Gastrocnemius medialis (tissue), 4 donors: ENCODE measurements at regions not wholly inside any gene's neighbourhood (a gene's known extent, or its start where the extent isn't known, plus 50 kb on each side); places are given as distances from the start of the nearest gene placed in this dataset.

Experiments
- ATAC-seq, 2 donors: fragments of 150-250 bp; one replicate each; pipeline ENCODE4 v1.9.1; 2016
- DNase-seq, 2 donors: peaks; one replicate each; pipeline ENCODE4 v3.0.0-alpha.2; 2019
- H3K27ac ChIP-seq, 4 donors: fragments of 200-600 bp; sonication (generic); 1 replicate in 1 of 4; 2 replicates in 3 of 4; pipeline ENCODE4 v1.5.1; 2016 to 2018; ENCODE audit warnings: mild to moderate bottlenecking in 2 of 4, moderate library complexity in 1 of 4
- H3K27me3 ChIP-seq, 3 donors: fragments of 200-600 bp; sonication (generic) in 2 of 3; 1 replicate in 1 of 3; 2 replicates in 2 of 3; pipeline versions ENCODE4 v1.5.1 to v1.6.0; 2016 to 2019; ENCODE audit warnings: mild to moderate bottlenecking in 1 of 3, moderate library complexity in 1 of 3
- H3K36me3 ChIP-seq, 2 donors: fragments of 200-600 bp; sonication (generic) in 1 of 2; one replicate each; pipeline ENCODE4 v1.5.1; 2017 to 2018
- H3K4me1 ChIP-seq, 2 donors: fragments of 200-600 bp; sonication (generic) in 1 of 2; one replicate each; pipeline ENCODE4 v1.5.1; 2016 to 2017; ENCODE audit warnings: mild to moderate bottlenecking in 2 of 2
- H3K4me3 ChIP-seq, 4 donors: fragments of 200-600 bp; sonication (generic) in 3 of 4; 1 replicate in 1 of 4; 2 replicates in 3 of 4; pipeline ENCODE4 v1.5.1; 2016 to 2019; ENCODE audit warnings: mild to moderate bottlenecking in 2 of 4
- H3K9me3 ChIP-seq, 3 donors: fragments of 200-600 bp; sonication (generic) in 2 of 3; 1 replicate in 1 of 3; 2 replicates in 2 of 3; pipeline ENCODE4 v1.5.1; 2016 to 2019
- CTCF ChIP-seq, 5 experiments: fragments of 450-650 bp in 3 of 5; fragments of 200-600 bp in 2 of 5; sonication (generic) in 2 of 5; IDR thresholded peaks in 4 of 5; conservative IDR thresholded peaks in 1 of 5; 1 replicate in 4 of 5; 2 replicates in 1 of 5; pipeline ENCODE4 v1.5.1; 2016 to 2019; ENCODE audit warnings: antibody characterized with exemption in 5 of 5, mild to moderate bottlenecking in 3 of 5, moderate library complexity in 3 of 5
- POLR2A ChIP-seq, 2 donors: fragments of 450-650 bp; IDR thresholded peaks; one replicate each; pipeline ENCODE4 v1.6.1; 2017; ENCODE audit warnings: antibody characterized with exemption in 2 of 2, mild to moderate bottlenecking in 2 of 2, moderate library complexity in 2 of 2
- in situ Hi-C, 4 donors: fragments of 200-750 bp; cut with MboI; loops; one replicate each; pipeline versions ENCODE4 v1.15.0 to v1.8.0; 2017; ENCODE audit warnings: low sequenced_read_pairs in 4 of 4
- intact Hi-C: fragments of 100-400 bp; cut with DNase I; formaldehyde crosslinking; loops from one replicate; pipeline ENCODE4 v1.15.1; 2023; ENCODE audit warnings: low total_unique reads

GRCh38 chr6:4638641-4639040 lies 137.6 kb upstream of the CDYL start:
- no peak for ATAC-seq
- DNase-seq, result no peak
- Histone ChIP-seq H3K27ac (no peak overlapping the region), H3K4me3 (no peak overlapping the region), H3K4me1 (peaks cover 16 to 19% of the 10 kb centered on the region in 2 donors), H3K27me3 (no peaks in the 10 kb centered on the region), H3K9me3 (no peaks in the 10 kb centered on the region), H3K36me3 (no peaks in the 10 kb centered on the region)
- in situ Hi-C loops, result no loop called here
- TF ChIP-seq CTCF (IDR thresholded peaks at IDR 0.05 in 4 of 5, conservative IDR thresholded peaks at IDR 0.05 in 1 of 5) (no peak), POLR2A (IDR thresholded peaks at IDR 0.05) (no peak)
- intact Hi-C loops, result no loop called here

- TF ChIP-seq POLR2A (IDR thresholded peaks at IDR 0.05) (no peak), CTCF (IDR thresholded peaks at IDR 0.05 in 4 of 5, conservative IDR thresholded peaks at IDR 0.05 in 1 of 5) (no peak)
- in situ Hi-C loops (no loop called here), intact Hi-C loops (no loop called here)
- Histone ChIP-seq H3K4me1 (peaks cover 16 to 19% of the 10 kb centered on the region in 2 donors), H3K27ac (peak overlapping the region in 1 of 4 donors; percentile 73), H3K36me3 (no peaks in the 10 kb centered on the region), H3K27me3 (no peaks in the 10 kb centered on the region), H3K4me3 (no peak overlapping the region), H3K9me3 (no peaks in the 10 kb centered on the region)
- DNase-seq (no peak), ATAC-seq (peak; percentile 37 to 43)
These were observed 138.3 kb upstream of the CDYL start for GRCh38 chr6:4637691-4638433.

GRCh38 chr6:4636881-4637224 lies 139.4 kb upstream of the CDYL start:
- in situ Hi-C loops (no loop called here), intact Hi-C loops (no loop called here)
- peak overlapping the region in 3 of 4 donors; percentile 48 to 73 (median 63) for H3K27ac ChIP-seq
- DNase-seq, result peak; percentile 48 to 75
- H3K27me3 ChIP-seq, result no peaks in the 10 kb centered on the region
- no peaks in the 10 kb centered on the region for H3K36me3 ChIP-seq
- H3K9me3 ChIP-seq, result no peaks in the 10 kb centered on the region
- H3K4me1 ChIP-seq, result peaks cover 16 to 19% of the 10 kb centered on the region in 2 donors
- peak; percentile 86 to 95 for ATAC-seq
- no peak for TF ChIP-seq CTCF (IDR thresholded peaks at IDR 0.05 in 4 of 5, conservative IDR thresholded peaks at IDR 0.05 in 1 of 5)
- no peak for TF ChIP-seq POLR2A (IDR thresholded peaks at IDR 0.05)
- peak overlapping the region in 1 of 4 donors; percentile 17 for H3K4me3 ChIP-seq

GRCh38 chr6:4636191-4636880 lies 139.9 kb upstream of the CDYL start:
- DNase-seq (peak in 1 of 2 donors; percentile 18), ATAC-seq (peak; percentile 48 to 65)
- intact Hi-C loops (no loop called here), in situ Hi-C loops (no loop called here)
- Histone ChIP-seq H3K36me3 (no peaks in the 10 kb centered on the region), H3K27ac (peak overlapping the region in 3 of 4 donors; percentile 48 to 73 (median 63)), H3K27me3 (no peaks in the 10 kb centered on the region), H3K4me3 (peak overlapping the region in 1 of 4 donors; percentile 17), H3K9me3 (no peaks in the 10 kb centered on the region), H3K4me1 (peaks cover 16 to 19% of the 10 kb centered on the region in 2 donors)
- TF ChIP-seq CTCF (IDR thresholded peaks at IDR 0.05 in 4 of 5, conservative IDR thresholded peaks at IDR 0.05 in 1 of 5) (no peak), POLR2A (IDR thresholded peaks at IDR 0.05) (no peak)
